ENCODE measurements at regions not wholly inside any gene's neighbourhood (a gene's known extent, or its start where the extent isn't known, plus 50 kb on each side); places are given as distances from the start of the nearest gene placed in this dataset.

DNA sequence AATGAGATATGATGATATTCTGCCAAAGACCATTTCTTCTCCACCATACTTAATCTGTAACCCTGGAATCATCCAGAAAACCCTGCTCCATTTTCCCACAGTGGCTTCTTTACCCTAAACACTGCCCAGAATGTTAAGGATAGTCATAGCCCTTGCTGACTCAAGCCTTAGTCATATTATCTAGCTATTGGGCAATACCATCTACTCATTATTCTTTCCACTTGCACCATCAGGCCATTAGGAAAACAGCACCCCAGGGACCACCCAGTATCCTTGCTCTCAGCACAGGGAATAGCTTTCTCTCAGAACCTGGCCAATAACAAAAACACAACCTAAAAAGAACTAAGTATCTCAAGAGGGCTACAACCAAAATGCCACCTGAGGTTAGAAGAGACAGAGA, 445.7 kb upstream of the SLC14A2 start:
- no peak for DNase-seq

GRCh38 chr18:45171679-45172191, 443.5 kb upstream of the SLC14A2 start:
- DNase-seq, result no peak

- DNase-seq, result no peak
These were observed 441.9 kb upstream of the SLC14A2 start for GRCh38 chr18:45173327-45173726.

DNA sequence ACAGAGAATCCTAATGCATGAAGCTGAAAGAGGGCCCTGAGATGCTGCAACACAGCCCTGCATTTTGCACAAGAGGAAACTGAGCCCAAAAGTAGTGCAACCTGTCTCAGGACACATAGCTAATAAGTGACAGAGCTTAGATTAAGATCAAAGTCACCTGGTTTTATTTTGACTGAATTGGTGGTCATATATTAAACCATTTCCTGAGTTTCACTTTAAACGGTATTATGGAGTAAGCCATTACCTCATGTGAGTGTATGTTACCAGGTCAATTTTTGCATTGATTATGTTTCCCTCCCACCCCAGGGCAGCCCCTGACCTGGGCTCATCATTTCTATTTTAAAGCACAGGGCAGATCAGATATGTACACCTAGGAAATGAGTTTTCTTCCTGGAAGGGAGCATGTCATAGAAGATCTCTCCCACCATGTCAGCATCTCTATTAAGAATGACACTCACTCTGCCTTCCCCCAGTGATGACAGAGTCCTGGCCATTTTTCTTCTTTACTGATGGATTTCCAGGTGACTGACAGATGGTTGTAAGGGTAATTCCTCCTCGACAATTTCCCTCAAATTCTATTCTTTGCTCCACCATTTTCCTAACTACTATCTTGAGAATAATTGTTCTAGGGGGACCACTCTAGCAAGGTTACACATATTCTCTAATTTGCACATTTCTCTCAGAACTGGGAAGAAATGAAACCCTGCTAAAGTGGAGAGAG, 441.3 kb upstream of the SLC14A2 start:
- DNase-seq, result no peak

DNA sequence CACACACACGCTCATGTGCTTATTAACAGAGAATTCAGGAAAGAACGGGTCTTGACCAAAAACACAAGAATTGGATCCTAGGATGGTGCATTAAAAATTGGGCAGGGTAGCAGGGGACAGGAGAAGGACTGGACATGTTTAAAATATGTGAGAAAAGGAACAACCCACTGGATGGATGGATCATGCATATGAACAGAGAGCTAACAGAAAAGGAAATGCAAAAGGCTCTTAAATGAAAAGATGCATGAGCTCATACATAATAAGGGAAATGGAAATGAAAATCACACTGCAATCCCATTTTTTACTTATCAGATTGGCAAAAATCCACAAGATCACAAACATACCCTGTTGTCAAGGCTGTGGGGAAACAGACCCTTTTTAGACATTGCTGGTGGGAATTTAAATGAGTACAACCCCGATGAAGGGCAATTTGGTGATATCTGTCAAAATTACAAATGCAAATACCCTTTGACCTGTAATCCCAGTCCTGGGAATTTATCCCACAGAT, 440.6 kb upstream of the SLC14A2 start:
- no peak for DNase-seq

GRCh38 chr18:45175511-45175910, 439.8 kb upstream of the SLC14A2 start:
- no peak for DNase-seq

- no peak for DNase-seq
These were observed 428.4 kb upstream of the SLC14A2 start for GRCh38 chr18:45186832-45187231.

DNA sequence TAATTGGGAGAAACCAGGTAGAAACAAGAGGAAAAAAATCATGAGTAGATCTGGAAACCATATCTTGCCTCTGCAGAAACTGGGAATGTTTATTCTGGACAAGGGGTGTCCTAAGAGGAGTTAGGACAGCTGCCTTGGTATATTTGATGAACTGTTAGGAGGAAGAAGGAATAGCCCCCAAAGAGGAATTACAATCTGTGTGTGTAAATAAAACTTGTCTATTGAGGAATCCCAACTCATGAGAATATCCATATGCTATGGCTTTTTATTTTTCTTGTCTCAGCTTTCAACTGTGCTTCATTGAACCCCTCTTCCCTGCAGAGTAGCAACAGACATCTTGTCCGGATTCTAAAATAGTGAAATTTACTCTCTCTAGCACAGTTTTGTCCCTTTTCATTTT, 423.5 kb upstream of the SLC14A2 start:
- DNase-seq, result no peak

- peak; percentile 7 for DNase-seq
These were observed 417.7 kb upstream of the SLC14A2 start for GRCh38 chr18:45197526-45197970.

GRCh38 chr18:45198526-45198925, 416.8 kb upstream of the SLC14A2 start:
- no peak for DNase-seq

GRCh38 chr18:45201029-45201428, 414.2 kb upstream of the SLC14A2 start:
- DNase-seq, result no peak

DNA sequence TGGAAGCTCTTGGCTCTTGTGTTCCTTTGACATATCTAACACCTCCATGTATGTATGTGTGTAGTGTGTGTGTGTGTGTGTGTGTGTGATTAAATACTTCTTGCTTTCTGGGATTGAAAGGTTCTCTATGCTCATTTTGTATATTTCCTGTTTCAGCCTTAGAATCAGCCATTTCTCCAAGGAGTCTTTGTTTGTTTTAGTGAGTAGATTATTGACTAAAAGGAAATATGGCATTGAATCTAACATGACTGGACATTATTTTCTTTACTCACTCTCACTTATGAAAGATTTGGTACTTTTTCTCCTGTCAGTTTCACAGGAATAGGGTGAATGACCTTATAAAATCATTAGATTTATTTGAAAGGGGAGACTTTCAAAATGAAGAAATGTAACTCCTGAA, 413.8 kb upstream of the SLC14A2 start:
- no peak for DNase-seq

GRCh38 chr18:45202061-45202460, 413.2 kb upstream of the SLC14A2 start:
- no peak for DNase-seq

DNA sequence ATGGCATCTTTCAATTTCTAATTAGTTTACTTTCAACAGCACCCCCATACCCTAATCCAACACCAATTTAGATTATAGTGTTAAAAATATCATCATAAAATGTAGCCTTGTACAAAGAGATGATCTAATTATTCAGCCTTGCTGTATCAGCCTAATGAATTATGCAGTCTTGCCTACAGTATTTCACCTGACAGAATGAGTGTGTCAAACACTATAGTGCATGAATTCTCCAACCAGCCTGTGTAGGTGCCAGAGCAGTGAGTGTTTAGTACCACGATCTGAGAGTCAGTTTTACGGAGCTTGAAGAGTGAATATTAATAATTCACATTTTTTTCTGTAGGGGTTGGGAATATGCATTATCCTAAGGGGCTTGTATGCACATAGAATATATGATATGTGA, 411.6 kb upstream of the SLC14A2 start:
- no peak for DNase-seq

GRCh38 chr18:45207328-45207727, 407.9 kb upstream of the SLC14A2 start:
- no peak for DNase-seq

GRCh38 chr18:45208164-45208563, 407.1 kb upstream of the SLC14A2 start:
- DNase-seq, result no peak

- peak; percentile 76 for DNase-seq
These were observed 402.9 kb upstream of the SLC14A2 start for GRCh38 chr18:45212181-45213039.

DNA sequence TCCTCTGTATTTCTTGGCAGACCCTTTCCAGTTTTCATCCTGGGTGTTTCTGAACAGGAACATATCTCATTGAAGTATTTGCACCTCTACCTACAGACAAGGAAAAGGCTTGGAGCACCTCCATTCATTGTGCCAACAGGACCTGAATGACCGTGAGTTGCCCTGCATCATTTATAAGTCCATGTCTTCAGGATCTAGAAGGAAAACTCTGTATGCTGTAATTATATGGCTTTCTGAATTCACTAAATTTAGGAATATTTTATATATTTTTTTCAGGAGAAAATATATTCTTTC, 402.3 kb upstream of the SLC14A2 start:
- no peak for DNase-seq

- DNase-seq, result no peak
These were observed 396.8 kb upstream of the SLC14A2 start for GRCh38 chr18:45218436-45218835.

- no peak for DNase-seq
These were observed 393.9 kb upstream of the SLC14A2 start for GRCh38 chr18:45221363-45221762.

- DNase-seq, result no peak
These were observed 393.1 kb upstream of the SLC14A2 start for GRCh38 chr18:45222180-45222579.

DNA sequence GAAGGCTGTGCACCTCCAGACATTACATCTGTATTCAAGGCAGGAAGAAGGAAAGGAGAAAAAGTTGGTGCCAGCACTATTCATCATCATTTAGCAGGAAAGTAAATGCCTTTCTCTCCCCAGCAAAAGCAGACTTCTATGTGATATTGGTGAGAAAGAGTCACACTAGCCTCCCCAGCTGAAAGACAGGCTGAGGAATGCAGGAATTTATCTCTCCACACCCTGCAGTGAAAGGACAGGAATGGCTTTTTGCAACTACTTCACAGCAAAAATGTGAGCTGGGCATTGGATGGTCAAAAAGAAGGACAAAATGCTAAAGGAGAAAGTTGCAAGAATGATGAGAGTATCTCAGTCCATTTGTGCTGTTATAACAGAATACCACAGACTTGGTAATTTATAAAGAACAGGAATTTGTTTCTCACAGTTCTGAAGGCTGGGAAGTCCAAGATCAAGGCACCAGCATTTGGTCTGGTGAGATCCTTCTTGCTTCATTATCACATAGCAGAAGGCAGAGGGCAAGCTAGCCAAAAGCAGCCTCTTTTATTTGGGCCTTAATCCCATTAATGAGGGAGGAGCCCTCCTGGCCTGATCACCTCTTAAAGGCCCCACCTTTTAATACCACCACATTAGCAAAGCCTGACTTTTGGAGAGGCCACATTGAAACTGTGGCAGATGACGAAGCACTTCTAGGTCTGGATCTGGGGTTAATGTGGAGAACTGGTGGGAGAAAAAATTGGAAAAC, 388.1 kb upstream of the SLC14A2 start:
- no peak for DNase-seq

GRCh38 chr18:45228796-45229388, 386.4 kb upstream of the SLC14A2 start:
- no peak for DNase-seq

Data from retina (tissue), 1 donor.